HEK293 (cell line): ENCODE measurements at regions not wholly inside any gene's neighbourhood (a gene's known extent, or its start where the extent isn't known, plus 50 kb on each side); places are given as distances from the start of the nearest gene placed in this dataset.

Experiments
- CTCF ChIA-PET: fragments of 350-600 bp; formaldehyde crosslinking; extraction: SDS; loops from one replicate; lab custom pipeline; 2021; ENCODE audit warnings: antibody characterized with exemption; lab: Yijun Ruan, JAX
- POLR2A ChIA-PET: fragments of 300-600 bp; formaldehyde crosslinking; extraction: SDS; loops from one replicate; lab custom pipeline; 2020; ENCODE audit warnings: antibody characterized with exemption, inconsistent platforms; lab: Yijun Ruan, JAX
- H3K27ac ChIP-seq: fragments of 200-500 bp; sonication (Bioruptor generic); 2 replicates; pipeline ENCODE4 v1.5.1; 2014; ENCODE audit warnings: low read depth, low read length, control low read depth, inconsistent platforms; ENCODE audit errors: extremely low read depth
- H3K36me3 ChIP-seq, 2 experiments: fragments of 200-500 bp in 1 of 2; sonication (Bioruptor generic) in 1 of 2; 1 replicate in 1 of 2; 2 replicates in 1 of 2; pipeline ENCODE4 v1.5.1; 2014 to 2017; ENCODE audit warnings: inconsistent platforms in 2 of 2, low read length in 2 of 2; ENCODE audit not compliant: control insufficient read depth in 2 of 2, insufficient read depth in 1 of 2
- H3K4me1 ChIP-seq: fragments of 200-500 bp; sonication (Bioruptor generic); 2 replicates; pipeline ENCODE4 v1.5.1; 2014; ENCODE audit warnings: mild to moderate bottlenecking, low read length, inconsistent platforms; ENCODE audit not compliant: control insufficient read depth, insufficient read depth
- H3K4me3 ChIP-seq: 2 replicates; pipeline ENCODE4 v1.5.1; 2011; ENCODE audit warnings: low read depth, mild to moderate bottlenecking, control low read depth, low read length, moderate library complexity
- H3K9me3 ChIP-seq: fragments of 200-500 bp; sonication (Bioruptor generic); 2 replicates; pipeline ENCODE4 v1.5.1; 2014; ENCODE audit warnings: low read depth, low read length, inconsistent platforms; ENCODE audit not compliant: control insufficient read depth, insufficient read depth
- GFI1B ChIP-seq: fragments of 450-650 bp; formaldehyde crosslinking; IDR thresholded peaks from 2 replicates; pipeline ENCODE4 v1.5.1; 2016; ENCODE audit warnings: missing biosample characterization, missing genetic modification characterization
- IKZF3 ChIP-seq: fragments of 450-650 bp; IDR thresholded peaks from 2 replicates; pipeline ENCODE4 v1.5.0; 2018; ENCODE audit warnings: missing biosample characterization, mild to moderate bottlenecking, missing genetic modification characterization, moderate library complexity
- MZF1 ChIP-seq: fragments of 450-650 bp; formaldehyde crosslinking; IDR thresholded peaks from 2 replicates; pipeline ENCODE4 v1.5.1; 2017; ENCODE audit warnings: missing biosample characterization, missing genetic modification characterization, borderline replicate concordance
- ZEB2 ChIP-seq: fragments of 450-650 bp; formaldehyde crosslinking; IDR thresholded peaks from 2 replicates; pipeline ENCODE4 v1.5.1; 2016; ENCODE audit warnings: missing biosample characterization, missing genetic modification characterization
- ZFP37 ChIP-seq: fragments of 450-650 bp; formaldehyde crosslinking; IDR thresholded peaks from 2 replicates; pipeline ENCODE4 v1.5.1; 2016; ENCODE audit warnings: missing biosample characterization, missing genetic modification characterization
- ZFP41 ChIP-seq: fragments of 450-650 bp; formaldehyde crosslinking; IDR thresholded peaks from 2 replicates; pipeline ENCODE4 v1.5.1; 2016; ENCODE audit warnings: missing biosample characterization, missing genetic modification characterization, borderline replicate concordance
- ZNF112 ChIP-seq: fragments of 450-650 bp; formaldehyde crosslinking; IDR thresholded peaks from 2 replicates; pipeline ENCODE4 v1.5.0; 2017; ENCODE audit warnings: missing biosample characterization, missing genetic modification characterization
- ZNF138 ChIP-seq: fragments of 450-650 bp; formaldehyde crosslinking; IDR thresholded peaks from 2 replicates; pipeline ENCODE4 v1.5.1; 2016; ENCODE audit warnings: missing biosample characterization, missing genetic modification characterization, borderline replicate concordance
- ZNF239 ChIP-seq: fragments of 450-650 bp; formaldehyde crosslinking; IDR thresholded peaks from 2 replicates; pipeline ENCODE4 v1.5.1; 2016; ENCODE audit warnings: missing biosample characterization, missing genetic modification characterization
- ZNF521 ChIP-seq: fragments of 450-650 bp; formaldehyde crosslinking; IDR thresholded peaks from 2 replicates; pipeline ENCODE4 v1.5.1; 2017; ENCODE audit warnings: missing biosample characterization, mild to moderate bottlenecking, missing genetic modification characterization
- ZNF621 ChIP-seq: fragments of 450-650 bp; formaldehyde crosslinking; IDR thresholded peaks from 2 replicates; pipeline ENCODE4 v1.5.1; 2017; ENCODE audit warnings: missing biosample characterization, missing genetic modification characterization
- ZNF629 ChIP-seq: fragments of 450-650 bp; formaldehyde crosslinking; IDR thresholded peaks from 2 replicates; pipeline ENCODE4 v1.5.1; 2017; ENCODE audit warnings: missing biosample characterization, missing genetic modification characterization
- ZNF776 ChIP-seq: fragments of 450-650 bp; formaldehyde crosslinking; IDR thresholded peaks from 2 replicates; pipeline ENCODE4 v1.5.0; 2017; ENCODE audit warnings: missing biosample characterization, missing genetic modification characterization, borderline replicate concordance
- ZNF792 ChIP-seq: fragments of 450-650 bp; formaldehyde crosslinking; IDR thresholded peaks from 2 replicates; pipeline ENCODE4 v1.5.1; 2016; ENCODE audit warnings: missing biosample characterization, missing genetic modification characterization
- TF ChIP-seq, protein P1 (sequence below): fragments of 450-650 bp; formaldehyde crosslinking; IDR thresholded peaks from 2 replicates; pipeline ENCODE4 v1.5.1; 2016; ENCODE audit warnings: missing biosample characterization, missing genetic modification characterization
- TF ChIP-seq, protein P2 (sequence below): fragments of 450-650 bp; formaldehyde crosslinking; IDR thresholded peaks from 2 replicates; pipeline ENCODE4 v1.5.1; 2016; ENCODE audit warnings: missing biosample characterization, missing genetic modification characterization
- TF ChIP-seq, protein P3 (sequence below): fragments of 450-650 bp; formaldehyde crosslinking; IDR thresholded peaks from 2 replicates; pipeline ENCODE4 v1.5.1; 2017; ENCODE audit warnings: missing biosample characterization, mild to moderate bottlenecking, missing genetic modification characterization, moderate library complexity
- TF ChIP-seq, protein P4 (sequence below): fragments of 450-650 bp; formaldehyde crosslinking; IDR thresholded peaks from 2 replicates; pipeline ENCODE4 v1.5.1; 2016; ENCODE audit warnings: missing biosample characterization, missing genetic modification characterization
- TF ChIP-seq, protein P5 (sequence below): fragments of 450-650 bp; formaldehyde crosslinking; IDR thresholded peaks from 2 replicates; pipeline ENCODE4 v1.5.1; 2016; ENCODE audit warnings: missing biosample characterization, missing genetic modification characterization

DNA sequence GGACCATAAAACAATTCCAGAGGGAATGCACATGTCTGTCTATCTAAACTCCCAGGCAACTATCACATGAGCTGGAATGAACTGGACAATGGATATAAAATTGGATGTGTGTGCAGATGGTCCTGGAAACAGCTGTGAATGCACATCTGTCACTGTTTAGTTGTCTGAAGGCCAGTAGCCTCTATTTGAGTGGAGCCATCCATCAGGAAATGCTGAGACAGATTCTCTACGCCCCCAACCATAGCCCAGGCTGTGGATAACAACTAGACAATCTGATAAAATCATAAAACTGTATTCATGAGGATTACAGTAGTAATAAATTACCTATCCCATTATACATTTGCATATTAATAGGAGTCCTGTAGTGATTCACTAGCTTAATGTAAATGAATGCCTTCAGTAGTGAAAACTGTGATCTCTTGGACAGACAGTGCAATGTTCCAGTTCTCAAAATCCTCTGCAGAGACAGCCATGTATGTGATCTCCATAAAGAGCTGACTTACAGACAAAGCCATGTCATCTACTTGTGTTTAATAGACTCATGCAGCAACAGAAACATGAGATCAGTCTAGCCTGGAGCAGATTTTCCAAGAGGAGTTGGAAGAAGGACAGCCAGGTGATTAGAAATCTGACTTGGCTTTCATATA, 907.6 kb downstream of the KCNMA1 start (continued):
- TF ChIP-seq, protein P1, sequence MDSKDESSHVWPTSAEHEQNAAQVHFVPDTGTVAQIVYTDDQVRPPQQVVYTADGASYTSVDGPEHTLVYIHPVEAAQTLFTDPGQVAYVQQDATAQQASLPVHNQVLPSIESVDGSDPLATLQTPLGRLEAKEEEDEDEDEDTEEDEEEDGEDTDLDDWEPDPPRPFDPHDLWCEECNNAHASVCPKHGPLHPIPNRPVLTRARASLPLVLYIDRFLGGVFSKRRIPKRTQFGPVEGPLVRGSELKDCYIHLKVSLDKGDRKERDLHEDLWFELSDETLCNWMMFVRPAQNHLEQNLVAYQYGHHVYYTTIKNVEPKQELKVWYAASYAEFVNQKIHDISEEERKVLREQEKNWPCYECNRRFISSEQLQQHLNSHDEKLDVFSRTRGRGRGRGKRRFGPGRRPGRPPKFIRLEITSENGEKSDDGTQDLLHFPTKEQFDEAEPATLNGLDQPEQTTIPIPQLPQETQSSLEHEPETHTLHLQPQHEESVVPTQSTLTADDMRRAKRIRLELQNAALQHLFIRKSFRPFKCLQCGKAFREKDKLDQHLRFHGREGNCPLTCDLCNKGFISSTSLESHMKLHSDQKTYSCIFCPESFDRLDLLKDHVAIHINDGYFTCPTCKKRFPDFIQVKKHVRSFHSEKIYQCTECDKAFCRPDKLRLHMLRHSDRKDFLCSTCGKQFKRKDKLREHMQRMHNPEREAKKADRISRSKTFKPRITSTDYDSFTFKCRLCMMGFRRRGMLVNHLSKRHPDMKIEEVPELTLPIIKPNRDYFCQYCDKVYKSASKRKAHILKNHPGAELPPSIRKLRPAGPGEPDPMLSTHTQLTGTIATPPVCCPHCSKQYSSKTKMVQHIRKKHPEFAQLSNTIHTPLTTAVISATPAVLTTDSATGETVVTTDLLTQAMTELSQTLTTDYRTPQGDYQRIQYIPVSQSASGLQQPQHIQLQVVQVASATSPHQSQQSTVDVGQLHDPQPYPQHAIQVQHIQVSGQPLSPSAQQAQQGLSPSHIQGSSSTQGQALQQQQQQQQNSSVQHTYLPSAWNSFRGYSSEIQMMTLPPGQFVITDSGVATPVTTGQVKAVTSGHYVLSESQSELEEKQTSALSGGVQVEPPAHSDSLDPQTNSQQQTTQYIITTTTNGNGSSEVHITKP (tag by site-specific recombination), result no peak
- TF ChIP-seq ZEB2 (tag by site-specific recombination) (no peak), ZNF112 (tag by site-specific recombination) (no peak), ZFP37 (no peak), ZNF521 (no peak), ZNF621 (tag by site-specific recombination) (no peak)
- TF ChIP-seq, protein P2, sequence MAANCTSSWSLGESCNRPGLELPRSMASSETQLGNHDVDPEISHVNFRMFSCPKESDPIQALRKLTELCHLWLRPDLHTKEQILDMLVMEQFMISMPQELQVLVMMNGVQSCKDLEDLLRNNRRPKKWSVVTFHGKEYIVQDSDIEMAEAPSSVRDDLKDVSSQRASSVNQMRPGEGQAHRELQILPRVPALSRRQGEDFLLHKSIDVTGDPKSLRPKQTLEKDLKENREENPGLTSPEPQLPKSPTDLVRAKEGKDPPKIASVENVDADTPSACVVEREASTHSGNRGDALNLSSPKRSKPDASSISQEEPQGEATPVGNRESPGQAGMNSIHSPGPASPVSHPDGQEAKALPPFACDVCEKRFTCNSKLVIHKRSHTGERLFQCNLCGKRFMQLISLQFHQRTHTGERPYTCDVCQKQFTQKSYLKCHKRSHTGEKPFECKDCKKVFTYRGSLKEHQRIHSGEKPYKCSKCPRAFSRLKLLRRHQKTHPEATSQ (tag by site-specific recombination), result no peak

DNA sequence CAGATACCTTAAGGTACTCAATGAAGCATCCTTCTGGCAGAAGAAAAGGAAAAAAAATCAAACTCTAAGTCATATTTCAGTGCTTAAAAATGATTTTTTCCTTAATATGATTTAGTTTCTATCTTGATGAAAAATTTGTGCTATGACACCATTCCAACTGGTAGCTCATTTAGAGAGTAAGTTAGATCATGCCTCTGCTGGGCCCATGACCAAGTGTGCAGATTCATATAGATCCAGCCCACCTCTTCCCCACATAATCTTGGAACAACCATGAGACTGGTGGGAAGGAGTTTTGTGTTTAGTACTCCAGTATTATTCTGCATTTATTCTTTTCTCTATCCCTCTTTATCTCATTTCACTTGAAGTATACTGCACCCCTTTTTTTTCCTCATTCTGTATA, 908.3 kb downstream of the KCNMA1 start:
- Histone ChIP-seq H3K4me1 (no peaks in the 10 kb centered on the region), H3K36me3 (no peaks in the 10 kb centered on the region), H3K4me3 (no peak overlapping the region), H3K9me3 (no peaks in the 10 kb centered on the region), H3K27ac (no peak overlapping the region)
- ChIA-PET POLR2A (no interaction called here), CTCF (no interaction called here)
- TF ChIP-seq MZF1 (tag by site-specific recombination), result no peak
- TF ChIP-seq ZNF629 (tag by site-specific recombination), result no peak
- TF ChIP-seq ZNF776 (tag by site-specific recombination), result no peak
- TF ChIP-seq, protein P3, sequence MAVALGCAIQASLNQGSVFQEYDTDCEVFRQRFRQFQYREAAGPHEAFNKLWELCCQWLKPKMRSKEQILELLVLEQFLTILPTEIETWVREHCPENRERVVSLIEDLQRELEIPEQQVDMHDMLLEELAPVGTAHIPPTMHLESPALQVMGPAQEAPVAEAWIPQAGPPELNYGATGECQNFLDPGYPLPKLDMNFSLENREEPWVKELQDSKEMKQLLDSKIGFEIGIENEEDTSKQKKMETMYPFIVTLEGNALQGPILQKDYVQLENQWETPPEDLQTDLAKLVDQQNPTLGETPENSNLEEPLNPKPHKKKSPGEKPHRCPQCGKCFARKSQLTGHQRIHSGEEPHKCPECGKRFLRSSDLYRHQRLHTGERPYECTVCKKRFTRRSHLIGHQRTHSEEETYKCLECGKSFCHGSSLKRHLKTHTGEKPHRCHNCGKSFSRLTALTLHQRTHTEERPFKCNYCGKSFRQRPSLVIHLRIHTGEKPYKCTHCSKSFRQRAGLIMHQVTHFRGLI (tag by site-specific recombination), result no peak
- TF ChIP-seq, protein P4, sequence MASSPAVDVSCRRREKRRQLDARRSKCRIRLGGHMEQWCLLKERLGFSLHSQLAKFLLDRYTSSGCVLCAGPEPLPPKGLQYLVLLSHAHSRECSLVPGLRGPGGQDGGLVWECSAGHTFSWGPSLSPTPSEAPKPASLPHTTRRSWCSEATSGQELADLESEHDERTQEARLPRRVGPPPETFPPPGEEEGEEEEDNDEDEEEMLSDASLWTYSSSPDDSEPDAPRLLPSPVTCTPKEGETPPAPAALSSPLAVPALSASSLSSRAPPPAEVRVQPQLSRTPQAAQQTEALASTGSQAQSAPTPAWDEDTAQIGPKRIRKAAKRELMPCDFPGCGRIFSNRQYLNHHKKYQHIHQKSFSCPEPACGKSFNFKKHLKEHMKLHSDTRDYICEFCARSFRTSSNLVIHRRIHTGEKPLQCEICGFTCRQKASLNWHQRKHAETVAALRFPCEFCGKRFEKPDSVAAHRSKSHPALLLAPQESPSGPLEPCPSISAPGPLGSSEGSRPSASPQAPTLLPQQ, result no peak
- TF ChIP-seq ZFP41 (tag by site-specific recombination), result no peak
- no peak for TF ChIP-seq ZNF239 (tag by site-specific recombination)
- no peak for TF ChIP-seq ZNF112 (tag by site-specific recombination)
- TF ChIP-seq, protein P5, sequence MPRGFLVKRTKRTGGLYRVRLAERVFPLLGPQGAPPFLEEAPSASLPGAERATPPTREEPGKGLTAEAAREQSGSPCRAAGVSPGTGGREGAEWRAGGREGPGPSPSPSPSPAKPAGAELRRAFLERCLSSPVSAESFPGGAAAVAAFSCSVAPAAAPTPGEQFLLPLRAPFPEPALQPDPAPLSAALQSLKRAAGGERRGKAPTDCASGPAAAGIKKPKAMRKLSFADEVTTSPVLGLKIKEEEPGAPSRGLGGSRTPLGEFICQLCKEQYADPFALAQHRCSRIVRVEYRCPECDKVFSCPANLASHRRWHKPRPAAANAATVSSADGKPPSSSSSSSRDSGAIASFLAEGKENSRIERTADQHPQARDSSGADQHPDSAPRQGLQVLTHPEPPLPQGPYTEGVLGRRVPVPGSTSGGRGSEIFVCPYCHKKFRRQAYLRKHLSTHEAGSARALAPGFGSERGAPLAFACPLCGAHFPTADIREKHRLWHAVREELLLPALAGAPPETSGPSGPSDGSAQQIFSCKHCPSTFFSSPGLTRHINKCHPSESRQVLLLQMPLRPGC, result no peak
- TF ChIP-seq ZNF138, result no peak
- TF ChIP-seq ZNF792 (tag by site-specific recombination), result no peak
- no peak for TF ChIP-seq GFI1B (tag by site-specific recombination)
- no peak for TF ChIP-seq IKZF3
